A549 (cell line): ENCODE measurements at regions not wholly inside any gene's neighbourhood (a gene's known extent, or its start where the extent isn't known, plus 50 kb on each side); places are given as distances from the start of the nearest gene placed in this dataset.

Experiments used
- ATAC-seq, 2 experiments: fragments of 200-7000 bp in 1 of 2; fragments of >200 bp in 1 of 2; cut with Nextera tagmentation in 1 of 2; cut with Tn5 transposase in 1 of 2; 3 replicates each; pipeline versions ENCODE4 v1.8.0 to v1.9.1; 2018 to 2020; ENCODE audit warnings: mild to moderate bottlenecking in 1 of 2, moderate library complexity in 1 of 2
- CTCF ChIA-PET: fragments of 300-600 bp; sonication (Branson Sonifier 250); formaldehyde crosslinking; extraction: SDS; loops from one replicate; lab custom pipeline; 2021; ENCODE audit warnings: antibody characterized with exemption, inconsistent platforms; lab: Yijun Ruan, JAX
- POLR2A ChIA-PET: fragments of 350-600 bp; formaldehyde crosslinking; extraction: SDS; loops from one replicate; lab custom pipeline; 2021; ENCODE audit warnings: antibody characterized with exemption, inconsistent platforms; lab: Yijun Ruan, JAX
- DNase-seq, 2 experiments: peaks; one replicate each; pipeline versions ENCODE4 v3.0.0 to v3.0.0-alpha.2; 2011 to 2016; ENCODE audit warnings: low read depth in 1 of 2, low spot score in 1 of 2
- FAIRE-seq: peaks from 2 replicates; lab custom pipeline; 2011; peaks lifted over from hg19 to GRCh38; lab: Jason Lieb, UNC
- H3K27ac ChIP-seq, 2 experiments: fragments of >200 bp; sonication (Bioruptor Twin); formaldehyde crosslinking; 3 replicates each; pipeline ENCODE4 v1.5.1; 2016 to 2017
- H3K4me1 ChIP-seq: fragments of >200 bp; sonication (Bioruptor Twin); formaldehyde crosslinking; 3 replicates; pipeline ENCODE4 v1.6.1; 2016
- H3K4me2 ChIP-seq: fragments of >200 bp; sonication (Bioruptor Twin); formaldehyde crosslinking; 3 replicates; pipeline ENCODE4 v1.6.1; 2016
- H3K4me3 ChIP-seq: fragments of >200 bp; sonication (Bioruptor Twin); formaldehyde crosslinking; 3 replicates; pipeline ENCODE4 v1.5.1; 2016
- H3K9me3 ChIP-seq: fragments of >200 bp; sonication (Bioruptor Twin); formaldehyde crosslinking; 3 replicates; pipeline ENCODE4 v1.6.1; 2016
- CBX2 ChIP-seq: fragments of 200-600 bp; sonication (generic); IDR thresholded peaks from 2 replicates; pipeline ENCODE4 v1.6.1; 2016; ENCODE audit warnings: low read depth, mild to moderate bottlenecking, borderline replicate concordance
- CBX8 ChIP-seq: fragments of 200-600 bp; sonication (generic); IDR thresholded peaks from 2 replicates; pipeline ENCODE4 v1.6.1; 2016
- CHD2 ChIP-seq: fragments of 150-350 bp; IDR thresholded peaks from 2 replicates; pipeline ENCODE4 v1.6.1; 2014; ENCODE audit warnings: low read length; ENCODE audit not compliant: partially characterized antibody
- EHMT2 ChIP-seq: fragments of 200-600 bp; sonication (generic); IDR thresholded peaks from 2 replicates; pipeline ENCODE4 v1.6.1; 2016; ENCODE audit warnings: antibody characterized with exemption, low read depth, mild to moderate bottlenecking, moderate library complexity
- ELK1 ChIP-seq: fragments of 150-350 bp; IDR thresholded peaks from 2 replicates; pipeline ENCODE4 v1.6.1; 2014; ENCODE audit warnings: low read depth, mild to moderate bottlenecking, low read length
- EP300 ChIP-seq, 2 experiments: fragments of >200 bp; sonication (Bioruptor Twin); formaldehyde crosslinking; IDR thresholded peaks; 2 replicates in 1 of 2; 3 replicates in 1 of 2; pipeline ENCODE4 v1.6.1; 2016 to 2017
- ESRRA ChIP-seq: fragments of 150-350 bp; IDR thresholded peaks from 2 replicates; pipeline ENCODE4 v1.6.1; 2014; ENCODE audit warnings: mild to moderate bottlenecking, low read length, borderline replicate concordance
- HDAC2 ChIP-seq: fragments of 200-600 bp; sonication (generic); IDR thresholded peaks from 2 replicates; pipeline ENCODE4 v1.6.1; 2016
- HOXA7 ChIP-seq: fragments of 250-450 bp; sonication (Bioruptor Pico); IDR thresholded peaks from 2 replicates; pipeline ENCODE4 v1.5.0; 2020; ENCODE audit warnings: mild to moderate bottlenecking, moderate library complexity
- HOXB13 ChIP-seq: fragments of 250-450 bp; sonication (Bioruptor Pico); IDR thresholded peaks from 2 replicates; pipeline ENCODE4 v1.5.0; 2020; ENCODE audit warnings: low read depth, mild to moderate bottlenecking, moderate library complexity
- JUN ChIP-seq, 2 experiments: fragments of >200 bp; sonication (Bioruptor Twin); formaldehyde crosslinking; IDR thresholded peaks; 2 replicates in 1 of 2; 3 replicates in 1 of 2; pipeline ENCODE4 v1.6.1; 2016 to 2017
- JUNB ChIP-seq: fragments of >200 bp; sonication (Bioruptor Twin); formaldehyde crosslinking; IDR thresholded peaks from 2 replicates; pipeline ENCODE4 v1.6.1; 2016
- KDM1A ChIP-seq: fragments of 200-600 bp; sonication (generic); IDR thresholded peaks from 2 replicates; pipeline ENCODE4 v1.6.1; 2016; ENCODE audit warnings: low read depth, mild to moderate bottlenecking
- MAFK ChIP-seq: fragments of 450-650 bp; IDR thresholded peaks from 2 replicates; pipeline ENCODE4 v1.6.1; 2014; ENCODE audit not compliant: partially characterized antibody
- MAX ChIP-seq: IDR thresholded peaks from 2 replicates; pipeline ENCODE4 v1.6.1; 2012
- PHF8 ChIP-seq: fragments of 200-600 bp; sonication (generic); IDR thresholded peaks from 2 replicates; pipeline ENCODE4 v1.6.1; 2016; ENCODE audit warnings: low read depth, mild to moderate bottlenecking, antibody characterized with exemption, moderate library complexity, borderline replicate concordance
- POLR2A ChIP-seq: IDR thresholded peaks from 2 replicates; pipeline ENCODE4 v1.6.1; 2012; ENCODE audit warnings: mild to moderate bottlenecking, low read length
- RAD21 ChIP-seq, 2 experiments: fragments of >200 bp in 1 of 2; sonication (Bioruptor Twin) in 1 of 2; formaldehyde crosslinking in 1 of 2; IDR thresholded peaks in 1 of 2; conservative IDR thresholded peaks in 1 of 2; 2 replicates in 1 of 2; 3 replicates in 1 of 2; pipeline ENCODE4 v1.6.1; 2012 to 2018; ENCODE audit warnings: inconsistent platforms in 1 of 2
- RCOR1 ChIP-seq: fragments of 150-350 bp; IDR thresholded peaks from 2 replicates; pipeline ENCODE4 v1.6.1; 2014; ENCODE audit warnings: antibody characterized with exemption, low read length, low read depth
- SMC3 ChIP-seq: fragments of >200 bp; sonication (Bioruptor Twin); formaldehyde crosslinking; IDR thresholded peaks from 3 replicates; pipeline ENCODE4 v1.6.1; 2018; ENCODE audit warnings: inconsistent platforms
- SREBF2 ChIP-seq: fragments of 450-650 bp; IDR thresholded peaks from 2 replicates; pipeline ENCODE4 v1.6.1; 2014; ENCODE audit warnings: mild to moderate bottlenecking, moderate library complexity
- TP53 ChIP-seq: fragments of 250-450 bp; sonication (Bioruptor Pico); IDR thresholded peaks from 2 replicates; pipeline ENCODE4 v1.5.0; 2021; ENCODE audit warnings: mild to moderate bottlenecking, moderate library complexity
- ZC3H11A ChIP-seq: fragments of 450-650 bp; IDR thresholded peaks from 2 replicates; pipeline ENCODE4 v1.6.1; 2014; ENCODE audit warnings: antibody characterized with exemption, mild to moderate bottlenecking
- WGBS: methylation state at CpG from one replicate; pipeline ENCODE4 v1.1.6; 2017; ENCODE audit errors: missing lambda C conversion rate; 5-methylcytosine and 5-hydroxymethylcytosine counted together
- TF ChIP-seq, protein P1 (sequence below): fragments of 200-600 bp; sonication (generic); IDR thresholded peaks from 2 replicates; pipeline ENCODE4 v1.6.1; 2016; ENCODE audit warnings: antibody characterized with exemption, mild to moderate bottlenecking, moderate library complexity
- TF ChIP-seq, protein P2 (sequence below): fragments of >200 bp; sonication (Bioruptor Twin); formaldehyde crosslinking; IDR thresholded peaks from 3 replicates; pipeline ENCODE4 v1.5.1; 2016

DNA sequence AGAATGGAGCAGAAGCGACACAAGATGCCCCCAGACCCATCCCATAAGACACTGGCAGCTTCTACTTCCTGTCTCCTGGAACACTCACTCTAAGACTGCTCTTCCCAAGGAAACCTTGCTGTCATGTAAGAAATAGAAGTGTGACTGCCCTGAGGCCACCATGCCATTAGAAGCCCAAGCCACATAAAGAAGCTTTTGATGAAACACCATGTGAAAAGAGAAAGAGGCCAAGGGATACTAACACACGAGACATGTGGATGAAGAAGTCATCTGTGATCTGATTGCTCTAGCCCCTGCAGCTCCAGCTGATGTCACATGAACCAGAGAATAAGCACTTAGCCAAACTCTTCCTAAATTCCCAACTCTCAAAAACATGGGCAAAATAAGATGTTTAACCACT, 117.9 kb upstream of the PCSK2 start (continued):
- no peak for TF ChIP-seq RAD21 (conservative IDR thresholded peaks at IDR 0.05 in 1 of 2, IDR thresholded peaks at IDR 0.05 in 1 of 2)

DNA sequence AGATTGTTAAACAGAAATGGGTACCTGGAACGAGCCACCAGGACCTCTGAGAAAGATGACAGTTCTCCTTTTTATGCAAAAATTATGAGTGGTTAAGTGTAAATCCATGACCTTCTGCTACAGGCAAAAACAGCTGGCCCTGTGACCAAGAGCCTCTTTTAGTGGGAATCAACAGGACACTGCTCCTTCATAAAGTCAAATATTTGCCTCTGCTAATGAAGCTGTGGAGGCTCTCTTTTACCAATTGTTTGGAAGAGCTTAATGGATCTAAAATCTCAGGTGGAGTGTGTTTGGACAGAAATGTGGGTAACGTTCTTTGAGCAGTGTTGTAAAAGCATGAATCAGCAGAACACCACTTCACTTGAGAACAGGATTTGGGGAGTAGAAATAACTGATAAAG, 117.5 kb upstream of the PCSK2 start:
- Histone ChIP-seq H3K27ac (no peak overlapping the region), H3K4me2 (no peak overlapping the region), H3K4me3 (no peak overlapping the region), H3K9me3 (no peaks in the 10 kb centered on the region), H3K4me1 (no peaks in the 10 kb centered on the region)
- DNase-seq (no peak), ATAC-seq (no peak), FAIRE-seq (no peak)
- TF ChIP-seq CBX2 (no peak), SREBF2 (no peak), KDM1A (no peak), POLR2A (no peak), PHF8 (no peak), CBX8 (no peak)
- ChIA-PET CTCF (interaction anchor here (1.0 to 1.1 kb wide), 2 partner anchors 9 to 308 kb away, joined by 3 read pairs; no protein-coding TSS in a partner anchor), POLR2A (no interaction called here)
- 2% methylated on average over 2 of the region's 2 CpGs for WGBS

DNA sequence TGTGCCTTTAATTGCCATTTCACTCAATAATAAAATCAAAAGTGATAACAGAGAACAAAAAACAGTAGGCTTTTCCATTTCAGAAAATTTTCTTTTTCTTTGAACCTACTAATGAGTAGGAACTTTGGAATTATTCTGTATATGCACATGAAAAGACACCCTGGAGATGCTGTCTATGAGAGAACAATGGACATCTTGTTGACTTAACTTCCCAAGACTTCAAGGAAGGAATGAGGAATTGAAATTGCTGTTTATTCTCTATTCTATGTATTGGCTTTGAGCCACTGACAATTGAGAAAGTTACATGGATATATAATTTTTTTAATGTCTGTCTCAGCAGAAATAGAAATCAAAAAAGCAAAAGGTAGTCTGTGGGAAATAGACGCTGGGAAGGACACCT, 98.6 kb upstream of the PCSK2 start:
- ChIA-PET CTCF (no interaction called here), POLR2A (no interaction called here)
- ATAC-seq (no peak), FAIRE-seq (no peak), DNase-seq (no peak)
- H3K4me2 ChIP-seq: no peak overlapping the region
- no peaks in the 10 kb centered on the region for H3K9me3 ChIP-seq
- WGBS: 2% methylated on average over 1 of the region's 1 CpG
- H3K4me1 ChIP-seq: no peaks in the 10 kb centered on the region
- TF ChIP-seq RCOR1 (no peak), EP300 (IDR thresholded peaks at IDR 0.05) (no peak), MAFK (no peak), ELK1 (no peak), HDAC2 (no peak), EHMT2 (no peak), SMC3 (no peak), TP53 (CRISPR knock-in tag) (no peak)
- TF ChIP-seq, protein P1, sequence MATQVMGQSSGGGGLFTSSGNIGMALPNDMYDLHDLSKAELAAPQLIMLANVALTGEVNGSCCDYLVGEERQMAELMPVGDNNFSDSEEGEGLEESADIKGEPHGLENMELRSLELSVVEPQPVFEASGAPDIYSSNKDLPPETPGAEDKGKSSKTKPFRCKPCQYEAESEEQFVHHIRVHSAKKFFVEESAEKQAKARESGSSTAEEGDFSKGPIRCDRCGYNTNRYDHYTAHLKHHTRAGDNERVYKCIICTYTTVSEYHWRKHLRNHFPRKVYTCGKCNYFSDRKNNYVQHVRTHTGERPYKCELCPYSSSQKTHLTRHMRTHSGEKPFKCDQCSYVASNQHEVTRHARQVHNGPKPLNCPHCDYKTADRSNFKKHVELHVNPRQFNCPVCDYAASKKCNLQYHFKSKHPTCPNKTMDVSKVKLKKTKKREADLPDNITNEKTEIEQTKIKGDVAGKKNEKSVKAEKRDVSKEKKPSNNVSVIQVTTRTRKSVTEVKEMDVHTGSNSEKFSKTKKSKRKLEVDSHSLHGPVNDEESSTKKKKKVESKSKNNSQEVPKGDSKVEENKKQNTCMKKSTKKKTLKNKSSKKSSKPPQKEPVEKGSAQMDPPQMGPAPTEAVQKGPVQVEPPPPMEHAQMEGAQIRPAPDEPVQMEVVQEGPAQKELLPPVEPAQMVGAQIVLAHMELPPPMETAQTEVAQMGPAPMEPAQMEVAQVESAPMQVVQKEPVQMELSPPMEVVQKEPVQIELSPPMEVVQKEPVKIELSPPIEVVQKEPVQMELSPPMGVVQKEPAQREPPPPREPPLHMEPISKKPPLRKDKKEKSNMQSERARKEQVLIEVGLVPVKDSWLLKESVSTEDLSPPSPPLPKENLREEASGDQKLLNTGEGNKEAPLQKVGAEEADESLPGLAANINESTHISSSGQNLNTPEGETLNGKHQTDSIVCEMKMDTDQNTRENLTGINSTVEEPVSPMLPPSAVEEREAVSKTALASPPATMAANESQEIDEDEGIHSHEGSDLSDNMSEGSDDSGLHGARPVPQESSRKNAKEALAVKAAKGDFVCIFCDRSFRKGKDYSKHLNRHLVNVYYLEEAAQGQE: no peak
- TF ChIP-seq, protein P2, sequence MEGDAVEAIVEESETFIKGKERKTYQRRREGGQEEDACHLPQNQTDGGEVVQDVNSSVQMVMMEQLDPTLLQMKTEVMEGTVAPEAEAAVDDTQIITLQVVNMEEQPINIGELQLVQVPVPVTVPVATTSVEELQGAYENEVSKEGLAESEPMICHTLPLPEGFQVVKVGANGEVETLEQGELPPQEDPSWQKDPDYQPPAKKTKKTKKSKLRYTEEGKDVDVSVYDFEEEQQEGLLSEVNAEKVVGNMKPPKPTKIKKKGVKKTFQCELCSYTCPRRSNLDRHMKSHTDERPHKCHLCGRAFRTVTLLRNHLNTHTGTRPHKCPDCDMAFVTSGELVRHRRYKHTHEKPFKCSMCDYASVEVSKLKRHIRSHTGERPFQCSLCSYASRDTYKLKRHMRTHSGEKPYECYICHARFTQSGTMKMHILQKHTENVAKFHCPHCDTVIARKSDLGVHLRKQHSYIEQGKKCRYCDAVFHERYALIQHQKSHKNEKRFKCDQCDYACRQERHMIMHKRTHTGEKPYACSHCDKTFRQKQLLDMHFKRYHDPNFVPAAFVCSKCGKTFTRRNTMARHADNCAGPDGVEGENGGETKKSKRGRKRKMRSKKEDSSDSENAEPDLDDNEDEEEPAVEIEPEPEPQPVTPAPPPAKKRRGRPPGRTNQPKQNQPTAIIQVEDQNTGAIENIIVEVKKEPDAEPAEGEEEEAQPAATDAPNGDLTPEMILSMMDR: no peak
- no peak overlapping the region for H3K4me3 ChIP-seq
- no peak overlapping the region for H3K27ac ChIP-seq

- CTCF ChIA-PET: no interaction called here
- 12% methylated on average over 5 of the region's 5 CpGs for WGBS
- DNase-seq (no peak), FAIRE-seq (no peak), ATAC-seq (no peak)
- Histone ChIP-seq H3K9me3 (no peaks in the 10 kb centered on the region), H3K27ac (no peak overlapping the region), H3K4me1 (no peaks in the 10 kb centered on the region), H3K4me2 (no peak overlapping the region), H3K4me3 (no peak overlapping the region)
- POLR2A ChIA-PET: no interaction called here
- TF ChIP-seq MAX (no peak), JUN (IDR thresholded peaks at IDR 0.05) (no peak), HOXB13 (CRISPR knock-in tag) (no peak), EP300 (IDR thresholded peaks at IDR 0.05) (no peak), ZC3H11A (no peak), HOXA7 (CRISPR knock-in tag) (no peak), ESRRA (no peak), JUNB (no peak), POLR2A (no peak), SREBF2 (no peak), CHD2 (no peak), SMC3 (no peak)
Observed at GRCh38 chr20:17129089-17129488, 97.8 kb upstream of the PCSK2 start.
